HCT116 (cell line): ENCODE measurements at regions not wholly inside any gene's neighbourhood (a gene's known extent, or its start where the extent isn't known, plus 50 kb on each side); places are given as distances from the start of the nearest gene placed in this dataset.

Experiments used
- ATAC-seq: fragments of 200-7000 bp; cut with Tn5 transposase; 2 replicates; pipeline ENCODE4 v1.9.1; 2020; ENCODE audit warnings: mild to moderate bottlenecking, moderate library complexity
- BruUV-seq: library from RNA; stranded (reverse); fragments of 400-500 nt; replicated peaks from 2 replicates; lab custom pipeline; 2021; lab: Mats Ljungman, UMichigan
- CTCF ChIA-PET: fragments of 300-600 bp; sonication (Branson Sonifier 250); formaldehyde crosslinking; loops from one replicate; lab custom pipeline; 2021; ENCODE audit warnings: antibody characterized with exemption; lab: Charles Lee
- POLR2A ChIA-PET: fragments of 300-600, 350-600 bp; sonication (Branson Sonifier 250); formaldehyde crosslinking; loops from one replicate; lab custom pipeline; 2021; ENCODE audit warnings: antibody characterized with exemption; lab: Charles Lee
- RAD21 ChIA-PET, 2 experiments: fragments of 300-600 bp; sonication (Branson Sonifier 250); formaldehyde crosslinking; loops; one replicate each; lab custom pipeline; 2023; ENCODE audit warnings: low total read pairs in 2 of 2; ENCODE audit not compliant: uncharacterized antibody in 2 of 2, unreplicated experiment in 2 of 2, low non-redundant PET in 1 of 2; lab: Charles Lee
- DNase-seq: peaks from one replicate; pipeline ENCODE4 v3.0.0-alpha.2; 2010; ENCODE audit warnings: low read depth, low spot score
- H2AFZ ChIP-seq: fragments of 200-600 bp; shearing (Covaris generic), sonication (generic); 2 replicates; pipeline ENCODE4 v1.6.1; 2017; ENCODE audit warnings: low read depth, mixed run types, mixed read lengths, antibody characterized with exemption, low read length; ENCODE audit not compliant: poor library complexity, severe bottlenecking
- H3K27ac ChIP-seq: 2 replicates; pipeline ENCODE4 v1.5.1; 2012; ENCODE audit warnings: low read depth, low read length
- H3K27me3 ChIP-seq: fragments of 200-600 bp; sonication (generic); 2 replicates; pipeline ENCODE4 v1.6.1; 2016; ENCODE audit warnings: mixed run types, low read length, mixed read lengths; ENCODE audit not compliant: insufficient read depth
- H3K36me3 ChIP-seq, 2 experiments: fragments of 200-500 bp in 1 of 2; fragments of 200-600 bp in 1 of 2; sonication (Bioruptor generic) in 1 of 2; sonication (generic) in 1 of 2; 2 replicates each; pipeline versions ENCODE4 v1.5.1 to v1.6.1; 2014 to 2016; ENCODE audit warnings: low read length in 2 of 2, inconsistent platforms in 1 of 2, mixed read lengths in 1 of 2, mixed run types in 1 of 2; ENCODE audit not compliant: insufficient read depth in 2 of 2, control insufficient read depth in 1 of 2
- H3K4me1 ChIP-seq, 2 experiments: fragments of 200-600 bp in 1 of 2; sonication (generic) in 1 of 2; 2 replicates each; pipeline versions ENCODE4 v1.5.1 to v1.6.1; 2012 to 2017; ENCODE audit warnings: low read length in 2 of 2, inconsistent platforms in 1 of 2, mild to moderate bottlenecking in 1 of 2, mixed read lengths in 1 of 2, mixed run types in 1 of 2, moderate library complexity in 1 of 2; ENCODE audit not compliant: insufficient read depth in 2 of 2, control insufficient read depth in 1 of 2
- H3K4me2 ChIP-seq: fragments of 200-600 bp; sonication (generic); 2 replicates; pipeline ENCODE4 v1.6.1; 2017; ENCODE audit warnings: mixed run types, low read length, mixed read lengths
- H3K4me3 ChIP-seq, 2 experiments: fragments of 200-600 bp in 1 of 2; sonication (generic) in 1 of 2; replicated peaks in 1 of 2; 2 replicates each; pipeline ENCODE4 v1.5.1; 2011 to 2016; ENCODE audit warnings: low read length in 2 of 2, control low read depth in 1 of 2, low read depth in 1 of 2, mild to moderate bottlenecking in 1 of 2, mixed read lengths in 1 of 2, mixed run types in 1 of 2
- H3K79me2 ChIP-seq: fragments of 200-600 bp; sonication (generic); 2 replicates; pipeline ENCODE4 v1.6.1; 2017; ENCODE audit warnings: mild to moderate bottlenecking, mixed run types, low read length, moderate library complexity, mixed read lengths; ENCODE audit not compliant: insufficient read depth
- H3K9ac ChIP-seq: fragments of 200-600 bp; sonication (generic); 2 replicates; pipeline ENCODE4 v1.6.1; 2016; ENCODE audit warnings: low read length, mixed read lengths
- H3K9me2 ChIP-seq: fragments of 200-600 bp; sonication (generic), shearing (Covaris generic); 2 replicates; pipeline ENCODE4 v1.6.1; 2017; ENCODE audit warnings: mixed run types, mild to moderate bottlenecking, moderate library complexity; ENCODE audit not compliant: insufficient read depth
- H3K9me3 ChIP-seq, 2 experiments: fragments of 200-500 bp in 1 of 2; fragments of 200-600 bp in 1 of 2; sonication (Bioruptor generic) in 1 of 2; sonication (generic) in 1 of 2; 2 replicates each; pipeline ENCODE4 v1.6.1; 2014 to 2017; ENCODE audit warnings: low read length in 2 of 2, mixed read lengths in 2 of 2, inconsistent platforms in 1 of 2, low read depth in 1 of 2, mild to moderate bottlenecking in 1 of 2, mixed run types in 1 of 2, moderate library complexity in 1 of 2; ENCODE audit not compliant: control insufficient read depth in 1 of 2, insufficient read depth in 1 of 2
- H4K20me1 ChIP-seq: fragments of 200-600 bp; sonication (generic), shearing (Covaris generic); 2 replicates; pipeline ENCODE4 v1.6.1; 2017; ENCODE audit warnings: mixed run types, mild to moderate bottlenecking, moderate library complexity; ENCODE audit not compliant: insufficient read depth
- CBX3 ChIP-seq: IDR thresholded peaks from 2 replicates; pipeline ENCODE4 v1.6.1; 2012; ENCODE audit warnings: low read depth
- CEBPB ChIP-seq: IDR thresholded peaks from 2 replicates; pipeline ENCODE4 v1.6.1; 2012; ENCODE audit warnings: low read depth
- ELF1 ChIP-seq: IDR thresholded peaks from 2 replicates; pipeline ENCODE4 v1.6.1; 2012; ENCODE audit warnings: low read depth, borderline replicate concordance
- EZH2 ChIP-seq: fragments of 200-600 bp; sonication (generic); IDR thresholded peaks from 2 replicates; pipeline ENCODE4 v1.6.1; 2017; ENCODE audit warnings: antibody characterized with exemption, mixed run types
- FOSL1 ChIP-seq: IDR thresholded peaks from 2 replicates; pipeline ENCODE4 v1.6.1; 2012; ENCODE audit warnings: low read depth
- POLR2AphosphoS5 ChIP-seq: IDR thresholded peaks from 2 replicates; pipeline ENCODE4 v1.6.1; 2011; ENCODE audit warnings: mild to moderate bottlenecking, low read depth, low read length, moderate library complexity
- SP1 ChIP-seq: IDR thresholded peaks from 2 replicates; pipeline ENCODE4 v1.6.1; 2012; ENCODE audit warnings: low read depth
- YY1 ChIP-seq: IDR thresholded peaks from 2 replicates; pipeline ENCODE4 v1.6.1; 2011; ENCODE audit warnings: low read length, low read depth, moderate library complexity, mild to moderate bottlenecking; ENCODE audit not compliant: insufficient replicate concordance; ENCODE audit errors: extremely low read depth
- ZFX ChIP-seq: fragments of 450-650 bp; IDR thresholded peaks from 2 replicates; pipeline ENCODE4 v1.6.1; 2017
- intact Hi-C: fragments of 100-400 bp; cut with micrococcal nuclease; formaldehyde crosslinking; loops from 2 replicates; pipeline ENCODE4 v1.10.0; 2022
- TF ChIP-seq, protein P1 (sequence below): IDR thresholded peaks from 2 replicates; pipeline ENCODE4 v1.6.1; 2012
- TF ChIP-seq, protein P2 (sequence below): IDR thresholded peaks from 2 replicates; pipeline ENCODE4 v1.6.1; 2011; ENCODE audit warnings: mild to moderate bottlenecking, low read length, moderate library complexity; ENCODE audit not compliant: insufficient replicate concordance; ENCODE audit errors: extremely low read depth
- TF ChIP-seq, protein P3 (sequence below): IDR thresholded peaks from 2 replicates; pipeline ENCODE4 v1.6.1; 2012; ENCODE audit warnings: low read depth
- TF ChIP-seq, protein P4 (sequence below), 3 experiments: fragments of 200-600 bp in 1 of 3; sonication (generic) in 1 of 3; IDR thresholded peaks in 2 of 3; conservative IDR thresholded peaks in 1 of 3; 2 replicates each; pipeline ENCODE4 v1.5.1; 2012 to 2017; ENCODE audit warnings: low read depth in 2 of 3, low read length in 2 of 3, antibody characterized with exemption in 1 of 3, borderline replicate concordance in 1 of 3, control low read depth in 1 of 3, mild to moderate bottlenecking in 1 of 3, mixed read lengths in 1 of 3, mixed run types in 1 of 3, moderate library complexity in 1 of 3; ENCODE audit not compliant: insufficient read depth in 1 of 3

DNA sequence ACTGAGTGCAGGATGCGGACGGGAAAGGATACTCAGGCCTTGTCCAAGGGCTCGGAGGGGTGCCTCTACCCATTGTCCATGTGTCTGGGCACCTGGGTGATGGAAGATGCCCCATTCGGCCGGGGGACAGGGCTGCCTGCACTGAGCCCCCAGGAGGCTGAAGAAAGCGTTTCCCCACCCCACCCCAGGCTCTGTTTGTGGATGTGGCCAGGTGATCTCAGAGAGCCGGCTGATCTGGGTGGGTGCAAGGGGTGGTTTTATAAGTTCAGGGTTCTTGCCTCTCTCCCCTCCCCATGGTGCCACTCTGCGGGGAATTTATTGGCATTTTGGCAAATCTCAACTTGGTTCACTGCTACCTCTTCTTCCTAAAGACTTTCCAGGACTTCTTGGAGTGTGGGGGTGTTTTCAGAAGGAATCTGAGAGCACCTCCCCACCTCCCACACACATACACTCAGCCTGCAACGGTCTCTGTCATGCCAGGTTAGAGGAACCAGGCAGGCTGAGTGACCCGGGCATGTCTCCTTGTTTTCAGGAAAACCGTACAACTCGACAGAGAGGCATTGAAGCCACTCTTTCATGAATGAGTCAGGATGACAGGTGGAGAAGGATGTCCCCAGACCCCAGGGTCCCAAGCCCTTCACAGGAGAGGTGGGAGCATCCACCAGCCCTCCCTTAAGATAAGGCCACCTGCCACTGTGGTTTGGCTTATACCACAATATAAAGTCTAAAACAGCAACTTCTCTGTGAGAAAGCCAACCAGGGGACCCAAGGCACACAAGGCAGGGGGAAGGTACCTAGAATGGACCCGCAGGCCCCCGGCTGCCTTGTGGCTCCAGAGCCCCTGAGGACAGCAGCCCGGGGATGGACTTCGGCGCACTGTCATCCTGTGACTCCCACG is 174.9 kb downstream of the ETS2 start:
- Histone ChIP-seq H3K4me1 (no peaks in the 10 kb centered on the region), H3K27ac (no peak overlapping the region), H3K79me2 (no peaks in the 10 kb centered on the region), H3K9ac (no peak overlapping the region), H3K27me3 (no peaks in the 10 kb centered on the region), H3K36me3 (no peaks in the 10 kb centered on the region), H3K9me3 (no peaks in the 10 kb centered on the region), H3K4me3 (no peak overlapping the region), H3K9me2 (no peaks in the 10 kb centered on the region), H4K20me1 (no peaks in the 10 kb centered on the region), H2AFZ (no peak overlapping the region), H3K4me2 (no peak overlapping the region)
- no peak for ATAC-seq
- POLR2A ChIA-PET: no interaction called here
- CTCF ChIA-PET: no interaction called here
- DNase-seq: no peak
- intact Hi-C loops: no loop called here
- RAD21 ChIA-PET: no interaction called here
- no TSS peak for BruUV-seq
- TF ChIP-seq ELF1 (no peak), YY1 (no peak), EZH2 (no peak), ZFX (no peak), CEBPB (no peak), FOSL1 (no peak), SP1 (no peak), POLR2AphosphoS5 (no peak), CBX3 (no peak)
- TF ChIP-seq, protein P1, sequence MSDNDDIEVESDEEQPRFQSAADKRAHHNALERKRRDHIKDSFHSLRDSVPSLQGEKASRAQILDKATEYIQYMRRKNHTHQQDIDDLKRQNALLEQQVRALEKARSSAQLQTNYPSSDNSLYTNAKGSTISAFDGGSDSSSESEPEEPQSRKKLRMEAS: no peak
- TF ChIP-seq, protein P2, sequence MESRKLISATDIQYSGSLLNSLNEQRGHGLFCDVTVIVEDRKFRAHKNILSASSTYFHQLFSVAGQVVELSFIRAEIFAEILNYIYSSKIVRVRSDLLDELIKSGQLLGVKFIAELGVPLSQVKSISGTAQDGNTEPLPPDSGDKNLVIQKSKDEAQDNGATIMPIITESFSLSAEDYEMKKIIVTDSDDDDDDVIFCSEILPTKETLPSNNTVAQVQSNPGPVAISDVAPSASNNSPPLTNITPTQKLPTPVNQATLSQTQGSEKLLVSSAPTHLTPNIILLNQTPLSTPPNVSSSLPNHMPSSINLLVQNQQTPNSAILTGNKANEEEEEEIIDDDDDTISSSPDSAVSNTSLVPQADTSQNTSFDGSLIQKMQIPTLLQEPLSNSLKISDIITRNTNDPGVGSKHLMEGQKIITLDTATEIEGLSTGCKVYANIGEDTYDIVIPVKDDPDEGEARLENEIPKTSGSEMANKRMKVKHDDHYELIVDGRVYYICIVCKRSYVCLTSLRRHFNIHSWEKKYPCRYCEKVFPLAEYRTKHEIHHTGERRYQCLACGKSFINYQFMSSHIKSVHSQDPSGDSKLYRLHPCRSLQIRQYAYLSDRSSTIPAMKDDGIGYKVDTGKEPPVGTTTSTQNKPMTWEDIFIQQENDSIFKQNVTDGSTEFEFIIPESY: no peak
- TF ChIP-seq, protein P3, sequence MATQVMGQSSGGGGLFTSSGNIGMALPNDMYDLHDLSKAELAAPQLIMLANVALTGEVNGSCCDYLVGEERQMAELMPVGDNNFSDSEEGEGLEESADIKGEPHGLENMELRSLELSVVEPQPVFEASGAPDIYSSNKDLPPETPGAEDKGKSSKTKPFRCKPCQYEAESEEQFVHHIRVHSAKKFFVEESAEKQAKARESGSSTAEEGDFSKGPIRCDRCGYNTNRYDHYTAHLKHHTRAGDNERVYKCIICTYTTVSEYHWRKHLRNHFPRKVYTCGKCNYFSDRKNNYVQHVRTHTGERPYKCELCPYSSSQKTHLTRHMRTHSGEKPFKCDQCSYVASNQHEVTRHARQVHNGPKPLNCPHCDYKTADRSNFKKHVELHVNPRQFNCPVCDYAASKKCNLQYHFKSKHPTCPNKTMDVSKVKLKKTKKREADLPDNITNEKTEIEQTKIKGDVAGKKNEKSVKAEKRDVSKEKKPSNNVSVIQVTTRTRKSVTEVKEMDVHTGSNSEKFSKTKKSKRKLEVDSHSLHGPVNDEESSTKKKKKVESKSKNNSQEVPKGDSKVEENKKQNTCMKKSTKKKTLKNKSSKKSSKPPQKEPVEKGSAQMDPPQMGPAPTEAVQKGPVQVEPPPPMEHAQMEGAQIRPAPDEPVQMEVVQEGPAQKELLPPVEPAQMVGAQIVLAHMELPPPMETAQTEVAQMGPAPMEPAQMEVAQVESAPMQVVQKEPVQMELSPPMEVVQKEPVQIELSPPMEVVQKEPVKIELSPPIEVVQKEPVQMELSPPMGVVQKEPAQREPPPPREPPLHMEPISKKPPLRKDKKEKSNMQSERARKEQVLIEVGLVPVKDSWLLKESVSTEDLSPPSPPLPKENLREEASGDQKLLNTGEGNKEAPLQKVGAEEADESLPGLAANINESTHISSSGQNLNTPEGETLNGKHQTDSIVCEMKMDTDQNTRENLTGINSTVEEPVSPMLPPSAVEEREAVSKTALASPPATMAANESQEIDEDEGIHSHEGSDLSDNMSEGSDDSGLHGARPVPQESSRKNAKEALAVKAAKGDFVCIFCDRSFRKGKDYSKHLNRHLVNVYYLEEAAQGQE: no peak
- TF ChIP-seq, protein P4, sequence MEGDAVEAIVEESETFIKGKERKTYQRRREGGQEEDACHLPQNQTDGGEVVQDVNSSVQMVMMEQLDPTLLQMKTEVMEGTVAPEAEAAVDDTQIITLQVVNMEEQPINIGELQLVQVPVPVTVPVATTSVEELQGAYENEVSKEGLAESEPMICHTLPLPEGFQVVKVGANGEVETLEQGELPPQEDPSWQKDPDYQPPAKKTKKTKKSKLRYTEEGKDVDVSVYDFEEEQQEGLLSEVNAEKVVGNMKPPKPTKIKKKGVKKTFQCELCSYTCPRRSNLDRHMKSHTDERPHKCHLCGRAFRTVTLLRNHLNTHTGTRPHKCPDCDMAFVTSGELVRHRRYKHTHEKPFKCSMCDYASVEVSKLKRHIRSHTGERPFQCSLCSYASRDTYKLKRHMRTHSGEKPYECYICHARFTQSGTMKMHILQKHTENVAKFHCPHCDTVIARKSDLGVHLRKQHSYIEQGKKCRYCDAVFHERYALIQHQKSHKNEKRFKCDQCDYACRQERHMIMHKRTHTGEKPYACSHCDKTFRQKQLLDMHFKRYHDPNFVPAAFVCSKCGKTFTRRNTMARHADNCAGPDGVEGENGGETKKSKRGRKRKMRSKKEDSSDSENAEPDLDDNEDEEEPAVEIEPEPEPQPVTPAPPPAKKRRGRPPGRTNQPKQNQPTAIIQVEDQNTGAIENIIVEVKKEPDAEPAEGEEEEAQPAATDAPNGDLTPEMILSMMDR (IDR thresholded peaks at IDR 0.05 in 2 of 3, conservative IDR thresholded peaks at IDR 0.05 in 1 of 3; ENCODE audit: borderline replicate concordance in 1 of 3, insufficient read depth in 1 of 3, low read depth in 2 of 3, low read length in 2 of 3): no peak
